Smooth muscle cell (in vitro differentiated cells): ENCODE measurements at regions not wholly inside any gene's neighbourhood (a gene's known extent, or its start where the extent isn't known, plus 50 kb on each side); places are given as distances from the start of the nearest gene placed in this dataset.

Experiments used
- DNase-seq: peaks from one replicate; lab custom pipeline; 2025; ENCODE audit not compliant: unreplicated experiment; lab: John Stamatoyannopoulos, UW
- H2AFZ ChIP-seq: fragments of 200-600 bp; sonication (generic); 2 replicates; pipeline ENCODE4 v1.6.0; 2016; ENCODE audit warnings: antibody characterized with exemption, low read depth, mild to moderate bottlenecking
- H3F3A ChIP-seq: fragments of 200-600 bp; sonication (generic); 2 replicates; pipeline ENCODE4 v1.6.0; 2017; ENCODE audit warnings: antibody characterized with exemption, low read depth
- H3K27ac ChIP-seq: fragments of 200-600 bp; sonication (generic); 2 replicates; pipeline ENCODE4 v1.5.1; 2016; ENCODE audit warnings: low read depth, mild to moderate bottlenecking
- H3K27me3 ChIP-seq: fragments of 200-600 bp; sonication (generic); 2 replicates; pipeline ENCODE4 v1.6.1; 2016; ENCODE audit warnings: low read depth, mild to moderate bottlenecking
- H3K36me3 ChIP-seq: fragments of 200-600 bp; sonication (generic); 2 replicates; pipeline ENCODE4 v1.5.1; 2016; ENCODE audit warnings: low read depth
- H3K4me1 ChIP-seq: fragments of 200-600 bp; sonication (generic); 2 replicates; pipeline ENCODE4 v1.5.1; 2016; ENCODE audit warnings: low read depth
- H3K4me2 ChIP-seq: fragments of 200-600 bp; sonication (generic); 2 replicates; pipeline ENCODE4 v1.6.0; 2016; ENCODE audit warnings: mild to moderate bottlenecking
- H3K4me3 ChIP-seq: fragments of 200-600 bp; sonication (generic); 2 replicates; pipeline ENCODE4 v1.5.1; 2016; ENCODE audit warnings: mild to moderate bottlenecking
- H3K79me2 ChIP-seq: fragments of 200-600 bp; sonication (generic); 2 replicates; pipeline ENCODE4 v1.6.0; 2016; ENCODE audit warnings: low read depth, mild to moderate bottlenecking
- H3K9ac ChIP-seq: fragments of 200-600 bp; sonication (generic); 2 replicates; pipeline ENCODE4 v1.6.0; 2016; ENCODE audit warnings: low read depth
- H3K9me3 ChIP-seq: fragments of 200-600 bp; sonication (generic); replicated peaks from 2 replicates; pipeline ENCODE4 v1.5.1; 2016; ENCODE audit warnings: low read depth
- H4K20me1 ChIP-seq: fragments of 200-600 bp; sonication (generic); 2 replicates; pipeline ENCODE4 v1.6.0; 2016; ENCODE audit warnings: low read depth
- WGBS: methylation state at CpG from one replicate; pipeline ENCODE4 v1.1.7; 2016; ENCODE audit warnings: low lambda C conversion rate; 5-methylcytosine and 5-hydroxymethylcytosine counted together
- TF ChIP-seq, protein P1 (sequence below): fragments of 200-600 bp; sonication (generic); IDR thresholded peaks from 2 replicates; pipeline ENCODE4 v1.5.1; 2017; ENCODE audit warnings: borderline replicate concordance, mild to moderate bottlenecking, antibody characterized with exemption; ENCODE audit not compliant: insufficient read depth, poor library complexity, severe bottlenecking

GRCh38 chr6:5941188-5941587 lies 65.5 kb downstream of the NRN1 start:
- H3K4me1 ChIP-seq = no peaks in the 10 kb centered on the region
- H3K9ac ChIP-seq = no peak overlapping the region
- no peak for DNase-seq
- no peak overlapping the region for H3K4me3 ChIP-seq
- peaks cover 3% of the 10 kb centered on the region for H3K9me3 ChIP-seq
- no peaks in the 10 kb centered on the region for H3F3A ChIP-seq
- H3K36me3 ChIP-seq = no peaks in the 10 kb centered on the region
- no peak overlapping the region for H2AFZ ChIP-seq
- H3K27ac ChIP-seq = no peak overlapping the region
- no peaks in the 10 kb centered on the region for H4K20me1 ChIP-seq
- H3K4me2 ChIP-seq = no peak overlapping the region
- no peaks in the 10 kb centered on the region for H3K27me3 ChIP-seq
- TF ChIP-seq, protein P1, sequence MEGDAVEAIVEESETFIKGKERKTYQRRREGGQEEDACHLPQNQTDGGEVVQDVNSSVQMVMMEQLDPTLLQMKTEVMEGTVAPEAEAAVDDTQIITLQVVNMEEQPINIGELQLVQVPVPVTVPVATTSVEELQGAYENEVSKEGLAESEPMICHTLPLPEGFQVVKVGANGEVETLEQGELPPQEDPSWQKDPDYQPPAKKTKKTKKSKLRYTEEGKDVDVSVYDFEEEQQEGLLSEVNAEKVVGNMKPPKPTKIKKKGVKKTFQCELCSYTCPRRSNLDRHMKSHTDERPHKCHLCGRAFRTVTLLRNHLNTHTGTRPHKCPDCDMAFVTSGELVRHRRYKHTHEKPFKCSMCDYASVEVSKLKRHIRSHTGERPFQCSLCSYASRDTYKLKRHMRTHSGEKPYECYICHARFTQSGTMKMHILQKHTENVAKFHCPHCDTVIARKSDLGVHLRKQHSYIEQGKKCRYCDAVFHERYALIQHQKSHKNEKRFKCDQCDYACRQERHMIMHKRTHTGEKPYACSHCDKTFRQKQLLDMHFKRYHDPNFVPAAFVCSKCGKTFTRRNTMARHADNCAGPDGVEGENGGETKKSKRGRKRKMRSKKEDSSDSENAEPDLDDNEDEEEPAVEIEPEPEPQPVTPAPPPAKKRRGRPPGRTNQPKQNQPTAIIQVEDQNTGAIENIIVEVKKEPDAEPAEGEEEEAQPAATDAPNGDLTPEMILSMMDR = no peak
- no peaks in the 10 kb centered on the region for H3K79me2 ChIP-seq
- whole genome bisulfite sequencing = 71% methylated on average over 5 of the region's 5 CpGs

DNA sequence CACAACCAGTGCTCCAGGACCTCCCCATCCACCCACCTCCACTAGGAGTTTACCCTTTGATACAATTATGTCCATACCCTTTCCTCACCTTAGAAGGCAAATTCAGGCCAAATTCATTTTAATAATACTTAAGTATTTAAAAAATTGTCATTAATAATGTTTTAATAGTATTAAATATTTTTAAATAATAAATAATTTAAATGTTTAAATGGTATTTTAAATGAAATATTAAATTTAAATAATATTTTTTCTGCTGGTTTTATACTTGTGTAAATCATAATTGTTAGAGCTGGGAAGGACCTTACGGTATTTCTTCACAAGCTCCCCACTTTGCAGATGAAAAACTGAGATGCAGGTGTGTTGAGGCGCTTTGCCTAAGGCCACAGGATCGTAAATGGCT lies 67.8 kb downstream of the NRN1 start:
- Histone ChIP-seq H3F3A (no peaks in the 10 kb centered on the region), H3K36me3 (no peaks in the 10 kb centered on the region), H3K4me1 (no peaks in the 10 kb centered on the region), H3K9ac (no peak overlapping the region), H3K79me2 (no peaks in the 10 kb centered on the region), H3K27ac (no peak overlapping the region), H3K4me3 (no peak overlapping the region), H3K4me2 (no peak overlapping the region), H3K27me3 (no peaks in the 10 kb centered on the region), H4K20me1 (no peaks in the 10 kb centered on the region), H2AFZ (no peak overlapping the region), H3K9me3 (peaks cover 3% of the 10 kb centered on the region)
- WGBS = 97% methylated on average over 3 of the region's 3 CpGs
- TF ChIP-seq, protein P1 = no peak
- no peak for DNase-seq

DNA sequence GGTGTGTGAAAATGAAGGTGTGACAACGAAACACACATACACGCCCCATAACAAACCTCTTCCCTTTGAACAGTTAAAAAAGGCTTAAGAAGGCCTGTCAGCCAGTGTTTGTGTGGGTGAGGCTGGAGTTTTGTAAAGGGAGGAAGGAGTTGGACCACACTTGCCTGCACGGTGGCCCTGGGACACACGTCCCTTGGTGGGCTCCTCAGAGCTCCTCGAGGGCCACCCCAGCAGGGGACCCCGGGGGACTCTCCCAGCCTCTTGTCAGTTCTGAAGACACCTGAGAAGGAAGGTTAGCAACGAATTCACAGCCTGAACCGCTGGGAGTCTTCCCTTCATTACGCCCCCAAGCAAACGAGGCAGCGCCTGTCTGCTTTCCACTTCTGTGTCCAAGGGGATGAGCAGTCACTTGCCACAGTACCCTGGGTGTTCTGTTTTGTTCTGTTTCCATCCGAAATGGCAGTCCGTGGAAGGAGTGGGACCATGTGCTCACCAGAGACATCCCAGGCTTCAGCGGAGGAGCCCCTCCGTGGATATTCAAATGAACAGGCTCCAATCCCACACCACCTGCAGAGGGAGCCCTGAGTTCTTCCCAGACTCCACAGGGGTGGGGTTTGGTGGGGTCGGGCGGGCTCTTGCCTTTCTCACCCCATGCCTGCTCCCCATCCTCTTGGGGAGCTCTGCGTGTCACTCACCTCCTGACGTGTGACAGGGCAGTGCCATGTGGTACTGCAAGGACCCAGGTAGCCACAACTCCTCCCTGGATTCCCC lies 68.6 kb downstream of the NRN1 start:
- no peak overlapping the region for H2AFZ ChIP-seq
- TF ChIP-seq, protein P1 = no peak
- H3K79me2 ChIP-seq = no peaks in the 10 kb centered on the region
- no peaks in the 10 kb centered on the region for H3K9me3 ChIP-seq
- no peak overlapping the region for H3K4me3 ChIP-seq
- H3K9ac ChIP-seq = no peak overlapping the region
- no peaks in the 10 kb centered on the region for H3K4me1 ChIP-seq
- no peak overlapping the region for H3K4me2 ChIP-seq
- H3F3A ChIP-seq = no peaks in the 10 kb centered on the region
- WGBS = 84% methylated on average over 17 of the region's 19 CpGs
- H3K36me3 ChIP-seq = no peaks in the 10 kb centered on the region
- no peaks in the 10 kb centered on the region for H3K27me3 ChIP-seq
- no peak for DNase-seq
- H3K27ac ChIP-seq = no peak overlapping the region
- no peaks in the 10 kb centered on the region for H4K20me1 ChIP-seq
